Hematopoietic multipotent progenitor cell treated with erythropoietin and hydrocortisone succinate and interleukin-3 and kit ligand, for 17 days (in vitro differentiated cells): ENCODE measurements at regions not wholly inside any gene's neighbourhood (a gene's known extent, or its start where the extent isn't known, plus 50 kb on each side); places are given as distances from the start of the nearest gene placed in this dataset.
"Not testable (repeated sequence)": the region's sequence is repeated elsewhere in the genome, so short reads cannot be mapped to it uniquely, and the experiment has no call there.

Source experiments
- DNase-seq: peaks from one replicate; pipeline ENCODE4 v3.0.0-alpha.2; 2015; ENCODE audit warnings: low spot score

GRCh38 chr12:131458931-131459772 lies 251.7 kb upstream of the SFSWAP start:
- DNase-seq = no peak

- DNase-seq = no peak
Measured at GRCh38 chr12:131459773-131460365, 251.0 kb upstream of the SFSWAP start.

- DNase-seq = no peak
Measured at GRCh38 chr12:131460520-131460919, 250.4 kb upstream of the SFSWAP start.

- DNase-seq = no peak
Measured at GRCh38 chr12:131461096-131461495, 249.8 kb upstream of the SFSWAP start.

GRCh38 chr12:131463174-131463573 lies 247.7 kb upstream of the SFSWAP start:
- DNase-seq = no peak

GRCh38 chr12:131464081-131464480 lies 246.8 kb upstream of the SFSWAP start:
- no peak for DNase-seq

GRCh38 chr12:131466306-131466705 lies 244.6 kb upstream of the SFSWAP start:
- no peak for DNase-seq

GRCh38 chr12:131466932-131467331 lies 244.0 kb upstream of the SFSWAP start:
- DNase-seq = no peak

- DNase-seq = no peak
Measured at GRCh38 chr12:131468206-131468605, 242.7 kb upstream of the SFSWAP start.

GRCh38 chr12:131469945-131470344 lies 240.9 kb upstream of the SFSWAP start:
- DNase-seq = not testable (repeated sequence)

- no peak for DNase-seq
Measured at GRCh38 chr12:131471271-131471905, 239.5 kb upstream of the SFSWAP start.

- DNase-seq = no peak
Measured at GRCh38 chr12:131471946-131472732, 238.8 kb upstream of the SFSWAP start.

- no peak for DNase-seq
Measured at GRCh38 chr12:131473261-131473660, 237.6 kb upstream of the SFSWAP start.

- no peak for DNase-seq
Measured at GRCh38 chr12:131473741-131474709, 236.9 kb upstream of the SFSWAP start.

GRCh38 chr12:131475012-131475411 lies 235.9 kb upstream of the SFSWAP start:
- not testable (repeated sequence) for DNase-seq

- no peak for DNase-seq
Measured at GRCh38 chr12:131477613-131478012, 233.3 kb upstream of the SFSWAP start.

GRCh38 chr12:131478468-131478867 lies 232.4 kb upstream of the SFSWAP start:
- DNase-seq = no peak

- no peak for DNase-seq
Measured at GRCh38 chr12:131482199-131482598, 228.7 kb upstream of the SFSWAP start.

- no peak for DNase-seq
Measured at GRCh38 chr12:131482686-131483085, 228.2 kb upstream of the SFSWAP start.

GRCh38 chr12:131486451-131487230 lies 224.2 kb upstream of the SFSWAP start:
- DNase-seq = no peak
